Activated T-helper 1 cell treated with anti-CD3 and anti-CD28 coated beads, Interleukin-12 subunit alpha, Interleukin-12 subunit beta, Interleukin-2, Interleukin-4 antibody, amounts not matched to agents 30 ng/mL and 10 ng/mL and 1 ng/mL, durations not matched to agents 14 hours and 24 hours and 36 hours (primary cell): ENCODE measurements at regions not wholly inside any gene's neighbourhood (a gene's known extent, or its start where the extent isn't known, plus 50 kb on each side); places are given as distances from the start of the nearest gene placed in this dataset.

Experiments used
- DNase-seq: peaks from one replicate; pipeline ENCODE4 v3.0.0; 2021; ENCODE audit warnings: low spot score
- H3K27ac Mint-ChIP-seq: one replicate; pipeline ENCODE4 v1.8.0; 2021; ENCODE audit warnings: mild to moderate bottlenecking, mixed read lengths
- H3K27me3 Mint-ChIP-seq: one replicate; pipeline ENCODE4 v1.8.0; 2022; ENCODE audit warnings: mild to moderate bottlenecking, moderate library complexity, mixed read lengths; ENCODE audit not compliant: insufficient read depth
- H3K36me3 Mint-ChIP-seq: one replicate; pipeline ENCODE4 v1.8.0; 2021; ENCODE audit warnings: low read depth, mixed read lengths
- H3K4me1 Mint-ChIP-seq: one replicate; pipeline ENCODE4 v1.8.0; 2021; ENCODE audit warnings: low read depth, mixed read lengths
- H3K4me3 Mint-ChIP-seq: one replicate; pipeline ENCODE4 v1.8.0; 2021; ENCODE audit warnings: mild to moderate bottlenecking, moderate library complexity, mixed read lengths
- H3K9me3 Mint-ChIP-seq: one replicate; pipeline ENCODE4 v1.8.0; 2021; ENCODE audit warnings: mixed read lengths
- intact Hi-C: fragments of 100-400 bp; cut with micrococcal nuclease; formaldehyde crosslinking; loops from one replicate; pipeline ENCODE4 v1.15.1; 2024

DNA sequence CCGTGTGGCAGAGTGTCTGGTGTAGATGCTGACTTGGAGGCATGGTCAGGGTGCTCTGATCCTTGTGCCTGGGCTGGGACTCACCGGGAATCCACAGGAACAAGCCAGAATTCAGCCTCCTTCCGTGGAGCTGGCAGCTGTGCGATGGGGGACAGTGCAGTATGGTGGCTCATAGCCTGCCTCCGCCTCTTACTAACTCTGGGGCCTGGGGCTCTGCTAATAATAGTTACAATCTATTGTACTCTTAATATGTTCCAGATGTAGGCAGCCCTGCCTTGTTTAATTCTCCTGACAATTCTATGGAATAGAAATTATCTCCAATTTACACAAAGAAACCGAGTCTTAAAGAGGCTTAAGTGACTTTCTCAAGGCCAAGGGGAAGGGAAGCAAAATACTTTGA lies 77.6 kb downstream of the PCDH1 start:
- Mint-ChIP-seq H3K36me3 (no peaks in the 10 kb centered on the region), H3K4me1 (no peaks in the 10 kb centered on the region), H3K9me3 (no peaks in the 10 kb centered on the region), H3K4me3 (no peak overlapping the region), H3K27me3 (peaks cover 13% of the 10 kb centered on the region), H3K27ac (no peak overlapping the region)
- DNase-seq, result no peak
- intact Hi-C loops, result loop anchor here (5.0 kb wide), 1 partner anchor 1792 kb away; no protein-coding TSS in a partner anchor

- no peak for DNase-seq
- no peaks in the 10 kb centered on the region for H3K9me3 Mint-ChIP-seq
- no peaks in the 10 kb centered on the region for H3K4me1 Mint-ChIP-seq
- no peak overlapping the region for H3K27ac Mint-ChIP-seq
- intact Hi-C loops, result loop anchor here (5.0 kb wide), 1 partner anchor 1793 kb away; no protein-coding TSS in a partner anchor
- H3K27me3 Mint-ChIP-seq, result peaks cover 5% of the 10 kb centered on the region
- no peaks in the 10 kb centered on the region for H3K36me3 Mint-ChIP-seq
- no peak overlapping the region for H3K4me3 Mint-ChIP-seq
Observed at GRCh38 chr5:141799507-141800167, 78.6 kb downstream of the PCDH1 start.

DNA sequence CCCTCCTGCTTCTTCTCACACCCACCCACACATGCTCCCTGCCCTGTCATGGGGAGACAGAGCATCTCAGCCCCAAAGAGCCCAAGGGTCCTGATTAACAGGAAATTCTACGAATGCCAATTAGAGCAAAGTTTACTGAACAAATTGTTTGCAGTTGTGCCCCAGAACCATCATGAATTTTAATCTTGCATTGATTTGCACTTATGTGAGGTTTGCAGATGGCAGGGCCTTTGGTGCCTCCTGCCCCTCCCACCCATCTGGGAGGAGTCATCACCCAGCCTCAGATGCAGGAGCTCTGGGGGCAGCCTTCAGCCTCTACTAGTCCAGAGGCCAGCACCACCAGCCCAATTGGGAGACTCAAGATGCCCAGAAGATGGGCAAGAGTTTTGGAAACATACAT lies 80.8 kb downstream of the PCDH1 start:
- no peak for DNase-seq
- no peaks in the 10 kb centered on the region for H3K4me1 Mint-ChIP-seq
- H3K36me3 Mint-ChIP-seq, result no peaks in the 10 kb centered on the region
- H3K27ac Mint-ChIP-seq, result no peak overlapping the region
- H3K9me3 Mint-ChIP-seq, result no peaks in the 10 kb centered on the region
- intact Hi-C loops, result no loop called here
- H3K27me3 Mint-ChIP-seq, result peaks cover 8% of the 10 kb centered on the region
- H3K4me3 Mint-ChIP-seq, result no peak overlapping the region

DNA sequence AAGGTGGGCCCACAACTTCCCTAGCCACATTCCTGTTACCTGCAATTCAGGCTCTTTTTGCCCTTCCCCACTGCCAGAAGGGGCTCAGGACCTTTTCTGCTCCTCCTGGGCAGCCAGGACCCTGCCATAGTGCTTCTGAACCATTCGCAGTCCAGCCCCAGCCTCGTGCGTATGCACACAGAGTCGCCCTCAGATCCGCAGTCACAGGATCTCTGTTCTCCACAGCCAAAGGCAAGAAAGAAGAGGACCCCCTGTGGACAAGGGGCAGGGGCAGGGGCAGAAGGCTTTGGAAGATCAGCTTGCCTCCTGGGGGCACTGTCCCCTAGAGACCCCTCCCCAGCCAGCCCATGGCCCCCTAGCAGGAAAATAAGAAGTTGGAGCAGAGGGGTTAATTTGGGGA lies 82.8 kb downstream of the PCDH1 start:
- intact Hi-C loops, result no loop called here
- no peak for DNase-seq
- no peak overlapping the region for H3K4me3 Mint-ChIP-seq
- no peaks in the 10 kb centered on the region for H3K36me3 Mint-ChIP-seq
- no peaks in the 10 kb centered on the region for H3K4me1 Mint-ChIP-seq
- H3K27me3 Mint-ChIP-seq, result peaks cover 10% of the 10 kb centered on the region
- H3K27ac Mint-ChIP-seq, result no peak overlapping the region
- no peaks in the 10 kb centered on the region for H3K9me3 Mint-ChIP-seq

GRCh38 chr5:141793881-141794280 lies 84.3 kb downstream of the PCDH1 start:
- Mint-ChIP-seq H3K9me3 (no peaks in the 10 kb centered on the region), H3K4me1 (no peaks in the 10 kb centered on the region)

DNA sequence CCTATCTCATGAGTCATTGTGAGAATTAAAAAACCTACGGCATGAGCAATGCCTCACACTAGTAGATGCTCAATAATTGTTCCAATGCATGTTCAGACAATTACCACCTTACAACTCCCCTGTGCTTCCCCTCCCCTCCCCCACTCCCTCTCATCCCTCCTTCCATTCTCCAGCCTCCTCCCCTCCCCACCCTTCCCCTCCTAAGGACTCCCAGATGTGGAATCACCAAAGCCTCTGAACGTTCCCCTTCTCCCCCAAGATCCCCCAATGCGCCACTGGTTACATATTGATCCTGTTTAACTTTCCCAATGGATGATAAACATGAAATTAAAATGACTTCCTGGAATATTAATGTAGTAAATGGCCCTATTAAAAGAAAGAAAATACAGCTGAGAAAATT lies 84.8 kb downstream of the PCDH1 start:
- DNase-seq, result no peak
- H3K27me3 Mint-ChIP-seq, result peaks cover 7% of the 10 kb centered on the region
- H3K9me3 Mint-ChIP-seq, result no peaks in the 10 kb centered on the region
- no peaks in the 10 kb centered on the region for H3K4me1 Mint-ChIP-seq
- no peaks in the 10 kb centered on the region for H3K36me3 Mint-ChIP-seq
- H3K27ac Mint-ChIP-seq, result no peak overlapping the region
- no peak overlapping the region for H3K4me3 Mint-ChIP-seq
- intact Hi-C loops, result no loop called here

More at GRCh38 chr5:141793881-141794280, 84.3 kb downstream of the PCDH1 start:
- Mint-ChIP-seq H3K27ac (no peak overlapping the region), H3K4me3 (no peak overlapping the region), H3K36me3 (no peaks in the 10 kb centered on the region), H3K27me3 (peaks cover 10% of the 10 kb centered on the region)
- DNase-seq, result no peak
- intact Hi-C loops, result no loop called here

- peaks cover 8% of the 10 kb centered on the region for H3K27me3 Mint-ChIP-seq
- DNase-seq, result no peak
- intact Hi-C loops, result no loop called here
- no peak overlapping the region for H3K27ac Mint-ChIP-seq
- H3K9me3 Mint-ChIP-seq, result no peaks in the 10 kb centered on the region
- H3K4me3 Mint-ChIP-seq, result no peak overlapping the region
- no peaks in the 10 kb centered on the region for H3K4me1 Mint-ChIP-seq
- no peaks in the 10 kb centered on the region for H3K36me3 Mint-ChIP-seq
Observed at GRCh38 chr5:141790630-141791029, 87.6 kb downstream of the PCDH1 start.

DNA sequence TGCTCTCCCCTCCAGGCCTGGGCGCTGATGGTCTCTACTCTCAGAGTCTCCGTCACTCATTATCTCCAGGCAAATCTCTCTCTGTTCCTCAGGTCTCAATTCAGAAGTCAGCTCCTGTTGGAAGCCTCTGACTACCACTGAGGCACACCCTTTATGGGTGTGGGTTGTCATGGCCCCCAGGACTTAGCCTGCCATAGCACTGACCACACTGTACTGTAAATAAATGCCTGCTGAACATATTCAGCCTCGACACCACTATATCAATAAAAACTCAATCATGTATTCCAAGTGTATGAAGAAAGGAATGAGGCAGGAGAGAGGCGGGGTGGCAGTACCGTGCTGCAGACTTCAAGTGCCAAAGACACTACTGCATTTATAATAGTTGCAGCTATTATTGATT lies 88.9 kb downstream of the PCDH1 start:
- Mint-ChIP-seq H3K27ac (no peak overlapping the region), H3K9me3 (no peaks in the 10 kb centered on the region), H3K4me1 (no peaks in the 10 kb centered on the region), H3K27me3 (peaks cover 8% of the 10 kb centered on the region), H3K36me3 (no peaks in the 10 kb centered on the region), H3K4me3 (no peak overlapping the region)
- DNase-seq, result no peak
- intact Hi-C loops, result no loop called here

DNA sequence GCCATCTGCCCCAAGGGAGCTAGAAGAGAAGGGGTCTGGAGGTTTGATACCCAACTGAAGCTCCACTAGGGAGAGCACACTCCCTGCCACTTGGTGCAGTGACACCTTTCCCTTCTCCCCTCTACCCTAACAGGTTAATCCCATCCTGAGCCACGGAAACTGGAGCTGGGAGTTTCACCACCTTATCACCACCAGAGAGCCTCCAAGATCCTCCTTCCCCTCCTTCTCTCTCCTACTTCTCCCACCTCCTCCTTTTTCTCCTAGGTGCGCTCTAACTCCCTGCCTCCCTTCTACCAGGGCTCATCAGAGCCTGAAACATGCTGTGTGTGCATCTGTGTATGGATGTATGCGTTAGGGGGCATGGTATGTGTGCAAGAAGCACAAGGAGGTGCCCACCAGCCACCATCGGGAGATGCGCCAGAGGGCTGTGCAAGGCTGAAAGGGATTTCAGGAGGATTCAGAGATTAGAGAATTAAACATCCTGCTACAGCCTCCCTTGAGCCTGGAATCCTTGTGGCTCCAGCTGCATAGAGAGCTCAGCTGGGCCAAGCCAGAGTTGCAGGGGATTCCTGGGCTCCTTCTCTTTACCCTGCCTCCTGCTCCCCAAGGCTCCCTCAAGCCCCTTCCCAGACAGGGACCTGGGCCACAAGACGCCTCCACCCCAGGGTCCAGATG lies 89.8 kb downstream of the PCDH1 start:
- Mint-ChIP-seq H3K27ac (no peak overlapping the region), H3K36me3 (no peaks in the 10 kb centered on the region), H3K27me3 (peaks cover 8% of the 10 kb centered on the region), H3K9me3 (no peaks in the 10 kb centered on the region), H3K4me1 (no peaks in the 10 kb centered on the region), H3K4me3 (no peak overlapping the region)
- DNase-seq, result no peak
- intact Hi-C loops, result no loop called here

DNA sequence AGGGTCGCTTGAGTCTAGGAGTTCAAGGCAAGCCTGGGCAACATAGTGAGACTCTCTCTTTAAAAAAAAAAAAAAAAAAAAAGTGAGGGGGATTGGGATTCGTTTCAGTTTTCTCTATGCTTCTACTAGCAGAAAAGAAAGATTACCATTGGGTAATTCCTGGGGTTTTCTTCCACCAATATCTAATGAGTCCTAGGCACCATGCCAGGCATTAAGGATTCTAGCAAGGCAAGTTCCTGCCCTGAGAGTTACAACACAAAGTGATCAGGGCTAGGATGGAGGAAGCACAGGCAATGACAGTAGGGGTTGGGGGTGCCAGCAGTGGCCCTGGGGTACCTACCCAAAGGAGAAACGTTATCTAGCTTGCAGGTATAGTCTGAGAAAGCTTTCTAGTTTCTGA lies 90.8 kb downstream of the PCDH1 start:
- H3K9me3 Mint-ChIP-seq, result no peaks in the 10 kb centered on the region
- H3K36me3 Mint-ChIP-seq, result no peaks in the 10 kb centered on the region
- peaks cover 3% of the 10 kb centered on the region for H3K27me3 Mint-ChIP-seq
- no peak overlapping the region for H3K27ac Mint-ChIP-seq
- intact Hi-C loops, result no loop called here
- no peak overlapping the region for H3K4me3 Mint-ChIP-seq
- DNase-seq, result no peak
- no peaks in the 10 kb centered on the region for H3K4me1 Mint-ChIP-seq

GRCh38 chr5:141786700-141787099 lies 91.5 kb downstream of the PCDH1 start:
- Mint-ChIP-seq H3K9me3 (no peaks in the 10 kb centered on the region), H3K4me3 (no peak overlapping the region), H3K27me3 (peaks cover 1% of the 10 kb centered on the region), H3K4me1 (no peaks in the 10 kb centered on the region), H3K36me3 (no peaks in the 10 kb centered on the region), H3K27ac (no peak overlapping the region)
- DNase-seq, result no peak
- intact Hi-C loops, result no loop called here

DNA sequence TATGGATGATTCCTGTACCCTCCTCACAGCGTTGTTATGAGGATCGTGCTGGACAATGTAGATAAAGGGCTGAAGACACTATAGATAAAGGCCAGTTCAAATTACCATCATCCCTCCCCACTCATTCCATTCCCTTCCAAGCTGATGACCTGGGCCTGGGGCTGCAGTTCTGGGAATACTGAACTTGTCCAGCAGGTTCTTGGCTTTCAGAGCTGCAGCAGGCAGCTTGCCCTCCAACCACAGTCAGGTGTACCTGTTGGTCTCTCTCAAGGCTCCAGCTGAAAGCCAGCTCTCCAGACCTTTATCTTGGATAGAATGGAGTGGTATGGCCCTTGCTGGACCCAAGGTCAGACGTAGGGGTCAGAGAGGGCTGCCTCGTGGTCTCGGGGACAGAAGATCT lies 92.5 kb downstream of the PCDH1 start:
- no peaks in the 10 kb centered on the region for H3K4me1 Mint-ChIP-seq
- no peak for DNase-seq
- no peaks in the 10 kb centered on the region for H3K9me3 Mint-ChIP-seq
- intact Hi-C loops, result no loop called here
- H3K4me3 Mint-ChIP-seq, result no peak overlapping the region
- H3K27ac Mint-ChIP-seq, result no peak overlapping the region
- H3K36me3 Mint-ChIP-seq, result no peaks in the 10 kb centered on the region
- peaks cover 1% of the 10 kb centered on the region for H3K27me3 Mint-ChIP-seq

DNA sequence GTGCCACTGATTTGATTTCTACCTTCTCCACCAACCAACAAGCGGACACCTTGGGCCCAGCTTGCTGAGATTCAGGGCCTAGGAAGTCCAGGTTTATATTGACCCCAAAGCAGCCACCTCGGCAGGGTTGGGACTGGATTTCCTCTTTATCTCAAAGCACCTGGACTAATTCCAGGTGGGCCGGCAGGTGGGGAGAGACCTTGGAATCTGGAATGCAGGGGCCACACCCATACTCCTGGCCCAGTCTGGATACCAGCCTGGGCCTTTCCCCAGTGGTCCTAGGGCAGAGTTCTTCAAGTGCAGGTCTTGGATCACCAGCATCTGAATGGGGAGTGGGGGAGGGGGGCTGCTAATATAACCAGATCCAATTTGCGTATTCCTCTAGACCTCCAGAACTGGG lies 93.1 kb downstream of the PCDH1 start:
- Mint-ChIP-seq H3K27me3 (peaks cover 3% of the 10 kb centered on the region), H3K9me3 (no peaks in the 10 kb centered on the region), H3K27ac (no peak overlapping the region), H3K36me3 (no peaks in the 10 kb centered on the region), H3K4me1 (no peaks in the 10 kb centered on the region), H3K4me3 (no peak overlapping the region)
- no peak for DNase-seq
- intact Hi-C loops, result no loop called here
